Astrocyte of the cerebellum (primary cell): ENCODE measurements at regions not wholly inside any gene's neighbourhood (a gene's known extent, or its start where the extent isn't known, plus 50 kb on each side); places are given as distances from the start of the nearest gene placed in this dataset.

Experiments used
- DNase-seq: peaks from one replicate; pipeline ENCODE4 v3.0.0-alpha.2; 2011; ENCODE audit warnings: low read depth
- H3K4me3 ChIP-seq: 2 replicates; pipeline ENCODE4 v1.5.1; 2011; ENCODE audit warnings: mild to moderate bottlenecking, low read depth, low read length, moderate library complexity
- CTCF ChIP-seq: IDR thresholded peaks from 2 replicates; pipeline ENCODE4 v1.5.1; 2012; ENCODE audit warnings: low read length, low read depth, moderate library complexity, mild to moderate bottlenecking; ENCODE audit errors: missing control alignments
- in situ Hi-C: cut with HindIII; loops from 2 replicates; pipeline ENCODE4 v1.10.0; 2017; ENCODE audit warnings: low sequenced_read_pairs

- no peak for TF ChIP-seq CTCF
- DNase-seq: no peak
- H3K4me3 ChIP-seq: no peak overlapping the region
- in situ Hi-C loops: no loop called here
Measured at GRCh38 chr2:83696838-83697237, 762.2 kb downstream of the SUCLG1 start.

GRCh38 chr2:83695530-83695929 lies 763.5 kb downstream of the SUCLG1 start:
- no peak for DNase-seq
- TF ChIP-seq CTCF: no peak
- in situ Hi-C loops: no loop called here
- no peak overlapping the region for H3K4me3 ChIP-seq

GRCh38 chr2:83695037-83695436 lies 764.0 kb downstream of the SUCLG1 start:
- in situ Hi-C loops: no loop called here
- no peak for DNase-seq
- no peak overlapping the region for H3K4me3 ChIP-seq
- TF ChIP-seq CTCF: no peak

- DNase-seq: no peak
- in situ Hi-C loops: no loop called here
- H3K4me3 ChIP-seq: no peak overlapping the region
- no peak for TF ChIP-seq CTCF
Measured at GRCh38 chr2:83689402-83689801, 769.7 kb downstream of the SUCLG1 start.

GRCh38 chr2:83686863-83687262 lies 772.2 kb downstream of the SUCLG1 start:
- no peak for DNase-seq
- TF ChIP-seq CTCF: no peak
- in situ Hi-C loops: no loop called here
- H3K4me3 ChIP-seq: no peak overlapping the region

GRCh38 chr2:83674050-83674449 lies 785.0 kb downstream of the SUCLG1 start:
- in situ Hi-C loops: no loop called here
- TF ChIP-seq CTCF: no peak
- H3K4me3 ChIP-seq: no peak overlapping the region
- no peak for DNase-seq

- H3K4me3 ChIP-seq: no peak overlapping the region
- no peak for DNase-seq
- in situ Hi-C loops: no loop called here
Measured at GRCh38 chr2:83665894-83666293, 793.2 kb downstream of the SUCLG1 start.

More at GRCh38 chr2:83665894-83666293, 793.2 kb downstream of the SUCLG1 start:
- TF ChIP-seq CTCF: no peak
